ENCODE measurements at regions not wholly inside any gene's neighbourhood (a gene's known extent, or its start where the extent isn't known, plus 50 kb on each side); places are given as distances from the start of the nearest gene placed in this dataset.

DNA sequence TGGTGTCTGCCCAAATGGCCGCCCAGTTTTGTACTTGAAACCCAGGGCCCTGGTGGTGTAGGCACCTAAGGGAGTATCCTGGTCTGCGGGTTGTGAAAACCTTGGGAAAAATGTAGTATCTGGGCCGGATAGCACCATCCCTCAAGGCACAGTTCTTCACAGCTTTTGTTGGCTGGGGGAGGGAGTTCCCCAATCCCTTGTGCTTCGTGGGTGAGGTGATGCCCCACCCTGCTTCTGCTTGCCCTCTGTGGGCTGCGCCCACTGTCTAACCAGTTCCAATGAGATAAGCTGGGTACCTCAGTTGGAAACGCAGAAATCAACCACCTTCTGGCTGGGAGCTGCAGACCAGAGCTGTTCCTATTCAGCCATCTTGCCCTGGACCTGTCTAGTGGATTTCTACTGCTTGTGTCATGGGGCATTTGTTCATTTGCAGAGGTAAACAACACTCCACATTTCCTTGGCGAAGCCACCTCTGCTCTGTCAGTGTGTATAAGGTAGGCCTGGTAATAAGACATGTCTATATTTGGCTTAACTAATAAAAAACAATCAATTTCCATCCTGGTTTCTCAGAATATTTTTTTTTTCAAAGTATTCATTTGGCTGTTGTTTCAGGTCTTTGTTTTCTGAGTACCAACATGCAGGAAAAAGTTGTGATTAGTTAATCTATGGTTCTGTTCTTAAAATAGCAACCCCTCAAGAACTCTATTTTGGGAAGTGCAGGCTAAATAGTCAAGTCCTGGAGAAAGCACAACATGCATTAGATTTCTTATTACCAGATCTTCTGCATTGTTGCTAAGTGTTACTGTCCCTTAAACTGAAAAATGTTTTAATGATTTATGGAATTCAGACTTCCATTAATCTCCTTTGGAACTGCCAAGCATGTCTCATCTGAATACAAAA, 304.3 kb downstream of the ZIC1 start:
- TF ChIP-seq, protein P1, sequence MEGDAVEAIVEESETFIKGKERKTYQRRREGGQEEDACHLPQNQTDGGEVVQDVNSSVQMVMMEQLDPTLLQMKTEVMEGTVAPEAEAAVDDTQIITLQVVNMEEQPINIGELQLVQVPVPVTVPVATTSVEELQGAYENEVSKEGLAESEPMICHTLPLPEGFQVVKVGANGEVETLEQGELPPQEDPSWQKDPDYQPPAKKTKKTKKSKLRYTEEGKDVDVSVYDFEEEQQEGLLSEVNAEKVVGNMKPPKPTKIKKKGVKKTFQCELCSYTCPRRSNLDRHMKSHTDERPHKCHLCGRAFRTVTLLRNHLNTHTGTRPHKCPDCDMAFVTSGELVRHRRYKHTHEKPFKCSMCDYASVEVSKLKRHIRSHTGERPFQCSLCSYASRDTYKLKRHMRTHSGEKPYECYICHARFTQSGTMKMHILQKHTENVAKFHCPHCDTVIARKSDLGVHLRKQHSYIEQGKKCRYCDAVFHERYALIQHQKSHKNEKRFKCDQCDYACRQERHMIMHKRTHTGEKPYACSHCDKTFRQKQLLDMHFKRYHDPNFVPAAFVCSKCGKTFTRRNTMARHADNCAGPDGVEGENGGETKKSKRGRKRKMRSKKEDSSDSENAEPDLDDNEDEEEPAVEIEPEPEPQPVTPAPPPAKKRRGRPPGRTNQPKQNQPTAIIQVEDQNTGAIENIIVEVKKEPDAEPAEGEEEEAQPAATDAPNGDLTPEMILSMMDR (IDR thresholded peaks at IDR 0.05; ENCODE audit: extremely low read depth, insufficient read depth, missing control alignments) = no peak
- in situ Hi-C loops (cut with MboI; ENCODE audit: low pct_unique_long_range_greater_than_20kb, low sequenced_read_pairs, unreplicated experiment) = no loop called here
- no peak for DNase-seq (ENCODE audit: low spot score)

DNA sequence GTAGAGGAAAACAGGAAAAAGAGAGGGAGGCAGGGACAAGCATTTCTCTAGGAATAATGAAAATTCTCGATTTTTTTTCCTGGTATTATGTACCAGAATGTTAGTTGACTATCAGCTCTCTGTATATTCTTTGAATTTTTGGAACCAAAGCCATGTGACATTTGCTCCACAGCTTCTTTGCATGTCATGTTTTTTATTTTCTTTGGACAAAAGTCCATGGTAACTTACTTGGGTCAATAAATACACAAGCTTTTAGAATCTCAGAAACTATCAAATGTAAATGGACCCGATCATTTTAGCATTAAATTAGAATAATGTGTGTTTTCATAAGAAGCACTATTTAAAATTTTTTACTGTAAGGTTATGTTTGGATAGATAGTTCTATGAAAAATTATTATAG, 320.5 kb downstream of the ZIC1 start:
- in situ Hi-C loops (cut with MboI; ENCODE audit: low pct_unique_long_range_greater_than_20kb, low sequenced_read_pairs, unreplicated experiment) = no loop called here
- TF ChIP-seq, protein P1 (IDR thresholded peaks at IDR 0.05; ENCODE audit: extremely low read depth, insufficient read depth, missing control alignments) = no peak
- DNase-seq (ENCODE audit: low spot score) = no peak

- DNase-seq (ENCODE audit: low spot score) = no peak
- TF ChIP-seq, protein P1 (IDR thresholded peaks at IDR 0.05; ENCODE audit: extremely low read depth, insufficient read depth, missing control alignments) = no peak
- in situ Hi-C loops (cut with MboI; ENCODE audit: low pct_unique_long_range_greater_than_20kb, low sequenced_read_pairs, unreplicated experiment) = no loop called here
Observed at GRCh38 chr3:147730284-147730683, 321.1 kb downstream of the ZIC1 start.

DNA sequence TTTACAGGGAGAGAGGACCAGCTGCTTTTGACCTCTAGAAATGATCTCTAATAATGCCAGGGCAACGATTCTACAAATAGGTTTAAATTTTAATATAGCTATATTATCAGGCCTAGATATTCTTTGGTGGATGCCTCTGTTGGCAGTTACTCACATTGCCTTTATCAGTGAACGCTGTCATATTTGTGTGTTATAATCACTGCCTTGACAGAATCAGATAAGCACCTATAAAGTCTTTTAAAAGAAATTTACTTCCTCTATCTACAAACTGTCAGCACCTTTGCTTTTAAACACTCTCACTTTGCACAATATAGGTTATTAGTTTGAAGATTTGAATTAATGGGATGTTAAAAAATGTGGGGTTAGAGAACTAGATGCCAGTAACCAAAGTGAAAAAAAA, 324.1 kb downstream of the ZIC1 start:
- TF ChIP-seq, protein P1 (IDR thresholded peaks at IDR 0.05; ENCODE audit: extremely low read depth, insufficient read depth, missing control alignments) = no peak
- no peak for DNase-seq (ENCODE audit: low spot score)
- in situ Hi-C loops (cut with MboI; ENCODE audit: low pct_unique_long_range_greater_than_20kb, low sequenced_read_pairs, unreplicated experiment) = no loop called here

GRCh38 chr3:147735616-147736015, 326.5 kb downstream of the ZIC1 start:
- TF ChIP-seq, protein P1 (IDR thresholded peaks at IDR 0.05; ENCODE audit: extremely low read depth, insufficient read depth, missing control alignments) = no peak
- in situ Hi-C loops (cut with MboI; ENCODE audit: low pct_unique_long_range_greater_than_20kb, low sequenced_read_pairs, unreplicated experiment) = no loop called here
- DNase-seq (ENCODE audit: low spot score) = no peak

DNA sequence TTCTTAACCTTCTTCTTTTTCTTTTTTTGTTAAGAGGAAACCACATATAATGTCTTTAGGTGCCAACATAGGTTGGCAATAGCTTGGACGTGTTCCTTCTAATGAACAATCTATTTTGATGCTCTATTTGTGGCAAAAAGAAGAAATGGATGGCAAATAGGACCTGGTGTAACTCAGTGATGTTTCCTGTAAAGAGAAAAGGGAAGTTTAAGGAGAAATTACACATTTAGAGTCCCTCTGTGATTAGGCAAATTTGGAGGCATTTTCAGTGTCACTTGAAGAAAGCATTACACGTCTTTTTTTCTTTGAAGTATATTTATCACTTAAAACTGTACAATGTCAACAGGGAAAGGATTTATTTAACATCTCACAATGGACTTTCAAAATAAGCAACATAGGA, 327.1 kb downstream of the ZIC1 start:
- TF ChIP-seq, protein P1 (IDR thresholded peaks at IDR 0.05; ENCODE audit: extremely low read depth, insufficient read depth, missing control alignments) = no peak
- in situ Hi-C loops (cut with MboI; ENCODE audit: low pct_unique_long_range_greater_than_20kb, low sequenced_read_pairs, unreplicated experiment) = no loop called here
- no peak for DNase-seq (ENCODE audit: low spot score)

All from GM13977 (cell line).